Spinal cord (tissue), 9 donors: ENCODE measurements at regions not wholly inside any gene's neighbourhood (a gene's known extent, or its start where the extent isn't known, plus 50 kb on each side); places are given as distances from the start of the nearest gene placed in this dataset.
"Not testable (repeated sequence)": the region's sequence is repeated elsewhere in the genome, so short reads cannot be mapped to it uniquely, and the experiment has no call there.

Source experiments
- DNase-seq, 6 donors: peaks; one replicate each; pipeline versions ENCODE4 v3.0.0 to v3.0.0-alpha.2; 2013 to 2015; ENCODE audit warnings: low spot score in 6 of 6, low read depth in 4 of 6
- H3K27ac ChIP-seq: one replicate; pipeline ENCODE4 v1.5.1; 2013; ENCODE audit warnings: low read depth, low read length, control low read depth
- H3K27me3 ChIP-seq: one replicate; pipeline ENCODE4 v1.6.1; 2013; ENCODE audit warnings: low read length; ENCODE audit not compliant: control insufficient read depth, insufficient read depth
- H3K36me3 ChIP-seq: one replicate; pipeline ENCODE4 v1.6.1; 2013; ENCODE audit warnings: low read length; ENCODE audit not compliant: control insufficient read depth, insufficient read depth
- H3K4me1 ChIP-seq: one replicate; pipeline ENCODE4 v1.6.1; 2013; ENCODE audit warnings: low read length; ENCODE audit not compliant: control insufficient read depth, insufficient read depth
- H3K4me3 ChIP-seq: one replicate; pipeline ENCODE4 v1.5.1; 2013; ENCODE audit warnings: low read depth, low read length, control low read depth
- H3K9me3 ChIP-seq: one replicate; pipeline ENCODE4 v1.6.1; 2013; ENCODE audit warnings: low read length; ENCODE audit not compliant: control insufficient read depth, insufficient read depth
- WGBS: methylation state at CpG from one replicate; pipeline ENCODE4 v1.1.5; 2013; ENCODE audit warnings: missing lambda C conversion rate; ENCODE audit not compliant: insufficient coverage; 5-methylcytosine and 5-hydroxymethylcytosine counted together
- donor health status: healthy.

DNA sequence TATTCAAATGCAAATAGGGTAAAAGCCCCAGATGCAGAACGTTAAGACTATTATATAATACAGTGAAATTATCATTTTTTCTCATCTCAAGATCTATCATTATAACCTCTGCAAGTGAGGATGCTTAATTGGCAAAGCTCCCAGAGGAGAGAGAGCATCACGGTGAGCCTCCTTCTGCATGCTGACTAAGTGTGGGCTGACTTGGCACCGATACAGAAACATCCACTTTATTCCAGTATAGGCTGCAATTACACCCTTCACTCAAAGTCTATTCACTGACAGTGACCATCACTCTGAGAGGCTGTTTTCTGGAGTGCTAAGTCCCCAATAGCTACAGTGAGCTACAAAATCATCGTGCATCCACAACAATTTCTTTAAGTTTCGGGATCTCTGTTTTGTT lies 171.1 kb upstream of the NBPF9 start:
- not testable (repeated sequence) for H3K4me3 ChIP-seq, H3K9me3 ChIP-seq, H3K36me3 ChIP-seq, DNase-seq, H3K27me3 ChIP-seq, H3K27ac ChIP-seq, H3K4me1 ChIP-seq
- no CpG with 5 or more reads among the region's 5 CpGs for WGBS

DNA sequence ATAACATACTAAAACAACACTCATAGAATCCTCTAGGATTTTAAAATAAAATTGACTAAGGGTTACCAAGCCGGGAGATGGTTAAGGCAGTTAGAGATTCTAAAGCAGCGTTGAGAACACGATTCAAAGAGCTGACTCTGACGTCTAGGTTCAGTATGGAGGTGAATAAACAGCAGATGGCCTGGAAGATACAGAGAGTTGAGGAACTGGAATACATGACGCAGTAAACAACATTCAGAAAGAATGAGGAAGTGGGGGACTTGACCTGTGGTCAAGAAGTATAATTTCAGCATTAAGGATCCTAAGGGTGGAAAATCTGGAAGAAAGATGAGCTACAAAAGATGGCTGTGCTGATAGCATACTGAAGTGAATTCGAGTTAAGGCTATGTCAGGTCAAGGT lies 172.5 kb upstream of the NBPF9 start:
- H3K9me3 ChIP-seq, H3K27me3 ChIP-seq, H3K4me3 ChIP-seq, H3K36me3 ChIP-seq, H3K27ac ChIP-seq, DNase-seq, H3K4me1 ChIP-seq: not testable (repeated sequence)
- WGBS = no CpG with 5 or more reads among the region's 6 CpGs

DNA sequence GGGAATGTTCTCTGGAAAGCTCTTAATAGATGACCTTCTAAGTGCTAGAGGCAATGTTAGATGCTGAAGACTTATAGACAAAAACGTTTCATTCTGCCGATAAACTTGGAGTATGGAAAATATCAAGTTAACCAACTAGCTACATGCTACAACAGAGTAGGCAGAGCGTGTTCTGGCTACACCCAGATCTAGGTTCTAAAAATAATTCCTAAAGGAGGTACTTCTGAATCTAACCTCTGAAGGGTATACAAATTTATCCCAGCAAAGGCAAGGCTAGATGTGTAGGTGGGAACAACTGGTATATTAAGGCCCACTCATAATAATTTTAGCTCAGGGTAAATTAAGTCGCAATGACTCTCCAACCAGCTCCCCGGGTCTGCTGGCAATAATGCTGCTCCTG lies 173.1 kb upstream of the NBPF9 start:
- not testable (repeated sequence) for H3K27me3 ChIP-seq, H3K9me3 ChIP-seq, H3K4me1 ChIP-seq, H3K36me3 ChIP-seq, H3K27ac ChIP-seq, H3K4me3 ChIP-seq, DNase-seq
- no CpG with 5 or more reads among the region's 5 CpGs for WGBS

DNA sequence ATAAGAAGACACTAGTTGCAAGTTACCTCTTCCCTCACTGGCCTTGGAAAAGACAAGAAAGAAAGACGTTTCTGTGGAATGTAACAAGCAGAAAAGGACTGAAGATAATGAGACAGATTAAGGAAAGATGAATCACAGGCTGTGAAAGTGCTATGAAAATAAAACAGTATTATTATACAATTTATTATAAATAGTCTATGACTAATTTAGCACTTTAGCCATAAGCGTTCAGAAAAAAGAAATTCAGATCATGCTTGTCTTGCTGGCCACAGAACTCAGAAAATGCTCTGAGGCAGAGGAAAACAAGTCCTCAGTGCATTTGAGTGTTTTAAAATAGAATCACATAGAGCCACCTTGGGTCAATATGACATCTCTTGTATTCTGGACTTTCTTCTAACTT lies 174.8 kb upstream of the NBPF9 start:
- H3K9me3 ChIP-seq = not testable (repeated sequence)

DNA sequence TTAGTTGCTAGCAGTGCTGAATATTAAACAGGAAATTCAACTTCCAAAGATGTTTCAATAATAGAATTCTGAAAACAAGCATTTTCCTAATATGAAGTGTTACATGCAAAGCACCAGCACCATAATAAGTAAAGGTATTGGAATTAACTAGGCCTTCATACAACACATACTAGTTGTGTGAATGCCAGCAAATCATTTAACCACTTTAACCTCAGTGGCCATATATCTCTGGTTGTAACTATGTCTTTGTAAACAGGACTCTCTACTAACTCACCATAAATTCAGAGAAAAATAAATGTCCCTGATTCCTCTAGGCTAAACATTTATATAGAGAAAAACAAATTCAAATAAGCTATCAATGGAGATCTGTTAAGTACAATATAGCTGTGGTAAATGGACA lies 175.7 kb upstream of the NBPF9 start:
- not testable (repeated sequence) for H3K27me3 ChIP-seq, H3K27ac ChIP-seq, H3K4me3 ChIP-seq, H3K36me3 ChIP-seq, H3K9me3 ChIP-seq, H3K4me1 ChIP-seq, DNase-seq

More for the DNA sequence above, 174.8 kb upstream of the NBPF9 start:
- not testable (repeated sequence) for H3K4me1 ChIP-seq, H3K27me3 ChIP-seq, H3K36me3 ChIP-seq, DNase-seq, H3K27ac ChIP-seq, H3K4me3 ChIP-seq
- no CpG with 5 or more reads among the region's 2 CpGs for WGBS

DNA sequence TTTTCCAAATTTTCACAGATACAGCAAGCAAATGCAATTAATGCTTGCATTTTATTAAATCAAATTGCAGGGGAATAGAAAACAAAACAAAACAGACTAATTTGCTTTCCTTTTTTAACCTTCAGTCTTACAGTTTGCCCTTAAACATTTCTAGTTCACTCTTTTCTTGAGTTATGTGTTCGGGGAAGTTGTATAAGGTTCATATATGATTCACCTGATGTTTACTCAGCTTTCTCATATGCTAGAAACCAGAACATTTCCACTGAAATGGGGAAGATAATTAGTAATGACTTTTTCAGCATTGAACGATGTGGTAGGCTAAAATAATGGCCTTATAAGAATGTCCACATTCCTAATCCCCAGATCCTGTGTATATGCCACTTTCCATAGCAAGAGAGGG lies 176.2 kb upstream of the NBPF9 start:
- DNase-seq, H3K4me1 ChIP-seq, H3K9me3 ChIP-seq, H3K4me3 ChIP-seq, H3K27me3 ChIP-seq, H3K27ac ChIP-seq, H3K36me3 ChIP-seq: not testable (repeated sequence)
- WGBS = no CpG with 5 or more reads among the region's 2 CpGs

DNA sequence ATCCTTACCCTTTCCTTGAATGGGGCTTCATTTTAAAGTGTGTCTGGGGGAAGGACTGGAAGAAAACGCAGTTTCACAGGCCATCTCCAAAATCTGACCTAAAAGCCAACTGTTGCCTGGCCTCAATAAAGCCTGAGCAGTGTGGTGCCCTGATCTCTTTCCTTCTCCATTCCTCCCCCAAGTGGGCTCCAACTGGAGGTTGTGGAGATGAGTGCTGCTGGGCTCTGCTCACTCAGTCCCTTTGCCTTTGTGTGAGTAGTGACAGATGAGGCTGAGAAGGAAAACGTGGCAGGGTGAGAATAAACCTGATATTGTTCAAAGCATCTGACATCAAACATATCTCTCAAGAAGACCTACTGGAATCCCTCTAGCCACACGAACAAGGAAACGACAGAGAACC lies 181.4 kb upstream of the NBPF9 start:
- not testable (repeated sequence) for H3K27ac ChIP-seq, H3K4me1 ChIP-seq, H3K9me3 ChIP-seq, H3K4me3 ChIP-seq, H3K36me3 ChIP-seq, H3K27me3 ChIP-seq, DNase-seq
- WGBS = no CpG with 5 or more reads among the region's 4 CpGs

DNA sequence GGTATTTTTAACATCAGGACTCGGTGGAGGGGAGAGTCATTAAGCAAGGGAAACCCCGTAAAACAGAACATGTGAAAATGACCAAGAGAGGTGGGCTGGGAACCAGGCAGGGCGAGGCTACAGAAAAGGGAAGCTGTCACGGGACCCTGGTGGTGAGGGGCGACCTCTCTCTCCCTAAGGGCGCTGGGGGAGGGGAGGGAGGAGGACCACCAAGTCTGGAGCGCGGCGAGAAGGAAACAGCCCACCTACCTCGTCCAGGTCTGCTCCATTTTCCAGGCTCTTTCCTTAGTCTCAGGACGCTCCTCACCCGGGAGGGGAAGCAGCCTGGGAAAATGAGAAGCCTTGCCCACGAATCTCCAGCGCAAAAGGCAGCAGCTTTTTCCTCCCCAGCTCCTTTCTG lies 181.9 kb upstream of the NBPF9 start:
- not testable (repeated sequence) for H3K27ac ChIP-seq, DNase-seq, H3K4me3 ChIP-seq, H3K9me3 ChIP-seq, H3K4me1 ChIP-seq, H3K27me3 ChIP-seq, H3K36me3 ChIP-seq
- WGBS = no CpG with 5 or more reads among the region's 14 CpGs

DNA sequence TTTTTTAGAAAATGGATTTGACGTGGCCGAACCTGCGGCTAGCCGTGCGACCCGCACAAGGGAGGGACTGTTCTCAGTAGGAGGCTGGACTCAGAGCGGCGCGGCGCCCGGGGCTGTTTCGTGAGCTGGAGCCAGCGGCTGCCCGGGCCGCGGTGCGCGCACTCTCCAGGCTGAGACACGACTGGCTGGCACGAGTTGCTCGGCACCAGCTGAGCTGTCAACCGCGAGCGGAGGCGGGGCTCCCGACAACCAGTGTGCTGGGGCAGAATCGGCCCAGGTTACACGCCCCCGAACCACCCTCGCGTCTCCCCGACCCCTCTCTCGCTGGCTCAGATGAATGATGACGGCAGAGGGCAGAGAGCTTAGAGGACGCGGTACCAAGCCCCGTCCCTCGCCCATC lies 182.3 kb upstream of the NBPF9 start:
- not testable (repeated sequence) for H3K27me3 ChIP-seq, H3K4me3 ChIP-seq, DNase-seq, H3K36me3 ChIP-seq, H3K9me3 ChIP-seq, H3K27ac ChIP-seq, H3K4me1 ChIP-seq
- no CpG with 5 or more reads among the region's 38 CpGs for whole genome bisulfite sequencing

DNA sequence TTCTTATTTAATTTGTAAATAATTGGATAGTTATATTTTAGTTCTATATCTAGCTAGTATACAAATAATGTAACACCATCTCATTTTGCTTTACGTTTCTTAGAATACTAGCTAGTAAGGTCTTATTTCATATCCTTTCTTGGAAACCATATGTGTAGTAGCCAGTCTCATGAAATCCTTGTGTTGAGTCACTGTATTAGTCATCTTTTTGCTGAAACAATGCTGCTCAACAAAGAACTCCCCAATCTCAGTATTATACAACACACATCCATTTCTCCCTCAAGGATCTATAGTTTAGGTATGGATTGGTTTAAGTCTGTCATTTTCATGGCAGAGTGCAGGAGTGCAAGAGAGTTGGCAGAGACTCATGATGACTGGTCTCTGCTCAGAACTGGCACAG lies 185.2 kb upstream of the NBPF9 start:
- not testable (repeated sequence) for H3K27ac ChIP-seq, H3K9me3 ChIP-seq, H3K4me3 ChIP-seq, H3K4me1 ChIP-seq, H3K27me3 ChIP-seq, H3K36me3 ChIP-seq, DNase-seq
- WGBS = no CpG with 5 or more reads among the region's 1 CpG
